ENCODE measurements at regions not wholly inside any gene's neighbourhood (a gene's known extent, or its start where the extent isn't known, plus 50 kb on each side); places are given as distances from the start of the nearest gene placed in this dataset.

- TF ChIP-seq ZNF674 (CRISPR knock-in tag; IDR thresholded peaks at IDR 0.05; ENCODE audit: low read depth) (no peak), ATF3 (CRISPR knock-in tag; IDR thresholded peaks at IDR 0.05) (no peak), HBP1 (CRISPR knock-in tag; IDR thresholded peaks at IDR 0.05; ENCODE audit: low read depth) (no peak), JUNB (CRISPR knock-in tag; IDR thresholded peaks at IDR 0.05; ENCODE audit: borderline replicate concordance) (no peak), ZNF136 (CRISPR knock-in tag; IDR thresholded peaks at IDR 0.05; ENCODE audit: low read depth) (no peak), HNF1A (IDR thresholded peaks at IDR 0.05; ENCODE audit: low read depth) (no peak), HNF1A (CRISPR knock-in tag; IDR thresholded peaks at IDR 0.05; ENCODE audit: borderline replicate concordance) (no peak), CBX5 (CRISPR knock-in tag; IDR thresholded peaks at IDR 0.05; ENCODE audit: borderline replicate concordance) (no peak), MATR3 (CRISPR knock-in tag; IDR thresholded peaks at IDR 0.05) (no peak), PRDM10 (CRISPR knock-in tag; IDR thresholded peaks at IDR 0.05; ENCODE audit: low read depth) (no peak), PHF8 (CRISPR knock-in tag; IDR thresholded peaks at IDR 0.05) (no peak), ZBTB37 (CRISPR knock-in tag; IDR thresholded peaks at IDR 0.05) (no peak), CEBPB (IDR thresholded peaks at IDR 0.05; ENCODE audit: borderline replicate concordance, low read depth, low read length) (no peak), JUN (CRISPR knock-in tag; IDR thresholded peaks at IDR 0.05) (no peak)
Measured at GRCh38 chrY:8712296-8712695, 625.0 kb upstream of the TSPY4 start.

Measured in HepG2 (cell line).